Upper lobe of left lung (tissue), 6 donors: ENCODE measurements at regions not wholly inside any gene's neighbourhood (a gene's known extent, or its start where the extent isn't known, plus 50 kb on each side); places are given as distances from the start of the nearest gene placed in this dataset.
A peak's percentile ranks its signal among the peaks of the same experiment; 100 is the strongest.

Experiments
- ATAC-seq, 2 donors: fragments of 200-7000 bp; cut with Tn5 transposase; one replicate each; pipeline ENCODE4 v1.9.1; 2022; ENCODE audit warnings: mild to moderate bottlenecking in 2 of 2, moderate library complexity in 2 of 2; ENCODE audit not compliant: low FRiP score in 2 of 2
- DNase-seq, 2 donors: peaks; one replicate each; pipeline ENCODE4 v3.0.0-alpha.2; 2019 to 2020
- H3K27ac ChIP-seq, 4 donors: fragments of 200-600 bp; sonication (generic); one replicate each; pipeline ENCODE4 v1.5.1; 2016 to 2019
- H3K27me3 ChIP-seq, 4 donors: fragments of 200-600 bp; sonication (generic); one replicate each; pipeline ENCODE4 v1.5.1; 2017 to 2019
- H3K36me3 ChIP-seq, 4 donors: fragments of 200-600 bp; sonication (generic); one replicate each; pipeline ENCODE4 v1.5.1; 2016 to 2019
- H3K4me1 ChIP-seq, 4 donors: fragments of 200-600 bp; sonication (generic); one replicate each; pipeline ENCODE4 v1.5.1; 2018 to 2019
- H3K4me3 ChIP-seq, 4 donors: fragments of 200-600 bp; sonication (generic); one replicate each; pipeline ENCODE4 v1.5.1; 2017 to 2019; ENCODE audit warnings: mild to moderate bottlenecking in 2 of 4, moderate library complexity in 1 of 4
- H3K9me3 ChIP-seq, 4 donors: fragments of 200-600 bp; sonication (generic); one replicate each; pipeline ENCODE4 v1.5.1; 2018 to 2019
- CTCF ChIP-seq, 6 experiments: fragments of 450-650 bp in 4 of 6; fragments of 200-600 bp in 2 of 6; sonication (generic) in 2 of 6; IDR thresholded peaks; one replicate each; pipeline ENCODE4 v1.5.1; 2016 to 2019; ENCODE audit warnings: antibody characterized with exemption in 6 of 6
- EP300 ChIP-seq, 4 donors: sonication (generic); formaldehyde crosslinking; IDR thresholded peaks; one replicate each; pipeline ENCODE4 v1.5.1; 2017; ENCODE audit warnings: antibody characterized with exemption in 4 of 4, control low read depth in 2 of 4
- POLR2A ChIP-seq, 4 donors: fragments of 450-650 bp; IDR thresholded peaks; one replicate each; pipeline ENCODE4 v1.5.1; 2016 to 2017; ENCODE audit warnings: antibody characterized with exemption in 4 of 4, mild to moderate bottlenecking in 2 of 4
- POLR2AphosphoS5 ChIP-seq, 2 donors: sonication (generic); formaldehyde crosslinking; IDR thresholded peaks; one replicate each; pipeline ENCODE4 v1.5.1; 2017; ENCODE audit warnings: antibody characterized with exemption in 2 of 2
- WGBS, 2 donors: methylation state at CpG; one replicate each; pipeline ENCODE4 v1.1.5; 2017 to 2018; 5-methylcytosine and 5-hydroxymethylcytosine counted together
- donor health status: DM: no; HTN: no; CAD: no; lungs with moderate emphysema.
- donor health status: DM: no; HTN: yes; CAD: no; lungs with severe emphysema.

GRCh38 chr11:103633819-103634590 is 402.4 kb upstream of the DDI1 start:
- no peak for ATAC-seq
- no peak for TF ChIP-seq POLR2AphosphoS5 (IDR thresholded peaks at IDR 0.05)
- TF ChIP-seq POLR2A (IDR thresholded peaks at IDR 0.05), result no peak
- no peak for TF ChIP-seq CTCF (IDR thresholded peaks at IDR 0.05)
- TF ChIP-seq EP300 (IDR thresholded peaks at IDR 0.05), result no peak

GRCh38 chr11:103636232-103636631 is 400.2 kb upstream of the DDI1 start:
- DNase-seq (no peak), ATAC-seq (no peak)
- Histone ChIP-seq H3K9me3 (no peaks in the 10 kb centered on the region), H3K4me3 (no peak overlapping the region), H3K4me1 (no peaks in the 10 kb centered on the region), H3K27me3 (no peaks in the 10 kb centered on the region), H3K27ac (no peak overlapping the region), H3K36me3 (no peaks in the 10 kb centered on the region)
- no peak for TF ChIP-seq CTCF (IDR thresholded peaks at IDR 0.05)
- no peak for TF ChIP-seq POLR2A (IDR thresholded peaks at IDR 0.05)
- no peak for TF ChIP-seq POLR2AphosphoS5 (IDR thresholded peaks at IDR 0.05)
- TF ChIP-seq EP300 (IDR thresholded peaks at IDR 0.05), result no peak
- WGBS, 2 donors, result 58 to 71% methylated on average over 6 of the region's 6 CpGs

More at GRCh38 chr11:103633819-103634590, 402.4 kb upstream of the DDI1 start:
- no peaks in the 10 kb centered on the region for H3K4me1 ChIP-seq
- H3K9me3 ChIP-seq, result no peaks in the 10 kb centered on the region
- no peak overlapping the region for H3K4me3 ChIP-seq
- WGBS, 2 donors, result 63 to 75% methylated on average over 3 of the region's 3 CpGs
- H3K27ac ChIP-seq, result no peak overlapping the region
- no peak for DNase-seq
- no peaks in the 10 kb centered on the region for H3K36me3 ChIP-seq
- H3K27me3 ChIP-seq, result no peaks in the 10 kb centered on the region

- no peaks in the 10 kb centered on the region for H3K9me3 ChIP-seq
- no peak for TF ChIP-seq POLR2AphosphoS5 (IDR thresholded peaks at IDR 0.05)
- TF ChIP-seq POLR2A (IDR thresholded peaks at IDR 0.05), result no peak
- no peak for TF ChIP-seq CTCF (IDR thresholded peaks at IDR 0.05)
- no peak for TF ChIP-seq EP300 (IDR thresholded peaks at IDR 0.05)
- H3K4me3 ChIP-seq, result no peak overlapping the region
- no peaks in the 10 kb centered on the region for H3K36me3 ChIP-seq
- no peak for DNase-seq
- ATAC-seq, result no peak
- no peak overlapping the region for H3K27ac ChIP-seq
- no peaks in the 10 kb centered on the region for H3K27me3 ChIP-seq
- WGBS, 2 donors, result 81 to 90% methylated on average over 2 of the region's 2 CpGs
- H3K4me1 ChIP-seq, result no peaks in the 10 kb centered on the region
These were observed 399.1 kb upstream of the DDI1 start for GRCh38 chr11:103637295-103637694.

- TF ChIP-seq EP300 (IDR thresholded peaks at IDR 0.05), result no peak
- no peak for TF ChIP-seq POLR2AphosphoS5 (IDR thresholded peaks at IDR 0.05)
- TF ChIP-seq CTCF (IDR thresholded peaks at IDR 0.05), result no peak
- TF ChIP-seq POLR2A (IDR thresholded peaks at IDR 0.05), result no peak
- DNase-seq (no peak), ATAC-seq (no peak)
- Histone ChIP-seq H3K4me3 (no peak overlapping the region), H3K36me3 (no peaks in the 10 kb centered on the region), H3K27ac (no peak overlapping the region), H3K4me1 (no peaks in the 10 kb centered on the region), H3K9me3 (no peaks in the 10 kb centered on the region), H3K27me3 (no peaks in the 10 kb centered on the region)
These were observed 398.6 kb upstream of the DDI1 start for GRCh38 chr11:103637831-103638230.

GRCh38 chr11:103644676-103645075 is 391.8 kb upstream of the DDI1 start:
- H3K27me3 ChIP-seq, result no peaks in the 10 kb centered on the region
- H3K27ac ChIP-seq, result no peak overlapping the region
- no peaks in the 10 kb centered on the region for H3K4me1 ChIP-seq
- peak in 1 of 2 donors; percentile 39 for DNase-seq
- ATAC-seq, result no peak
- 90 to 96% methylated on average over 20 of the region's 20 CpGs for WGBS, 2 donors
- no peak overlapping the region for H3K4me3 ChIP-seq
- no peaks in the 10 kb centered on the region for H3K36me3 ChIP-seq
- no peaks in the 10 kb centered on the region for H3K9me3 ChIP-seq
- TF ChIP-seq CTCF (IDR thresholded peaks at IDR 0.05) (no peak), EP300 (IDR thresholded peaks at IDR 0.05) (no peak), POLR2A (IDR thresholded peaks at IDR 0.05) (no peak), POLR2AphosphoS5 (IDR thresholded peaks at IDR 0.05) (no peak)
